ENCODE measurements at regions not wholly inside any gene's neighbourhood (a gene's known extent, or its start where the extent isn't known, plus 50 kb on each side); places are given as distances from the start of the nearest gene placed in this dataset.

- TF ChIP-seq CTCF (IDR thresholded peaks at IDR 0.05; ENCODE audit: insufficient read depth, low read length, poor library complexity, severe bottlenecking), result no peak
- no peak for TF ChIP-seq EZH2phosphoT487 (conservative IDR thresholded peaks at IDR 0.05; ENCODE audit: low read length)
Observed at GRCh38 chr3:127071597-127072001, 88.7 kb downstream of the PLXNA1 start.

All from SU-DHL-6 (cell line).